ENCODE measurements at regions not wholly inside any gene's neighbourhood (a gene's known extent, or its start where the extent isn't known, plus 50 kb on each side); places are given as distances from the start of the nearest gene placed in this dataset.

- Histone ChIP-seq H3K27ac (ENCODE audit: low read depth, low read length) (no peak overlapping the region), H4K20me1 (ENCODE audit: insufficient read depth, low read length) (no peaks in the 10 kb centered on the region), H3K4me1 (ENCODE audit: insufficient read depth, low read length) (no peaks in the 10 kb centered on the region), H3K79me2 (ENCODE audit: insufficient read depth, low read length) (no peaks in the 10 kb centered on the region), H3K27me3 (ENCODE audit: insufficient read depth, low read length) (no peaks in the 10 kb centered on the region), H3K4me3 (ENCODE audit: insufficient read depth, low read length) (no peak overlapping the region), H3K4me2 (ENCODE audit: insufficient read depth, low read length) (no peak overlapping the region), H2AFZ (ENCODE audit: low read length) (no peak overlapping the region), H3K36me3 (ENCODE audit: insufficient read depth, low read length) (no peaks in the 10 kb centered on the region), H3K9me3 (ENCODE audit: low read depth, low read length) (no peaks in the 10 kb centered on the region)
- DNase-seq (ENCODE audit: insufficient read length, low spot score, missing footprints), result no peak
- TF ChIP-seq CTCF (IDR thresholded peaks at IDR 0.05; ENCODE audit: extremely low read depth, low read depth, low read length), result no peak
These were observed 310.0 kb upstream of the UBE2E2 start for GRCh38 chr3:22893101-22893500.

GRCh38 chr3:22893644-22894325 lies 309.3 kb upstream of the UBE2E2 start:
- Histone ChIP-seq H3K36me3 (ENCODE audit: insufficient read depth, low read length) (no peaks in the 10 kb centered on the region), H3K4me1 (ENCODE audit: insufficient read depth, low read length) (no peaks in the 10 kb centered on the region), H2AFZ (ENCODE audit: low read length) (no peak overlapping the region), H3K27ac (ENCODE audit: low read depth, low read length) (no peak overlapping the region), H3K79me2 (ENCODE audit: insufficient read depth, low read length) (no peaks in the 10 kb centered on the region), H3K27me3 (ENCODE audit: insufficient read depth, low read length) (no peaks in the 10 kb centered on the region), H4K20me1 (ENCODE audit: insufficient read depth, low read length) (no peaks in the 10 kb centered on the region), H3K9me3 (ENCODE audit: low read depth, low read length) (no peaks in the 10 kb centered on the region), H3K4me3 (ENCODE audit: insufficient read depth, low read length) (no peak overlapping the region), H3K4me2 (ENCODE audit: insufficient read depth, low read length) (no peak overlapping the region)
- DNase-seq (ENCODE audit: insufficient read length, low spot score, missing footprints), result no peak
- no peak for TF ChIP-seq CTCF (IDR thresholded peaks at IDR 0.05; ENCODE audit: extremely low read depth, low read depth, low read length)

GRCh38 chr3:22894865-22895264 lies 308.3 kb upstream of the UBE2E2 start:
- no peak overlapping the region for H3K4me2 ChIP-seq (ENCODE audit: insufficient read depth, low read length)
- H2AFZ ChIP-seq (ENCODE audit: low read length), result no peak overlapping the region
- no peak overlapping the region for H3K27ac ChIP-seq (ENCODE audit: low read depth, low read length)
- no peaks in the 10 kb centered on the region for H3K27me3 ChIP-seq (ENCODE audit: insufficient read depth, low read length)
- no peaks in the 10 kb centered on the region for H3K4me1 ChIP-seq (ENCODE audit: insufficient read depth, low read length)
- no peaks in the 10 kb centered on the region for H3K79me2 ChIP-seq (ENCODE audit: insufficient read depth, low read length)
- H3K4me3 ChIP-seq (ENCODE audit: insufficient read depth, low read length), result no peak overlapping the region
- H3K9me3 ChIP-seq (ENCODE audit: low read depth, low read length), result no peaks in the 10 kb centered on the region
- TF ChIP-seq CTCF (IDR thresholded peaks at IDR 0.05; ENCODE audit: extremely low read depth, low read depth, low read length), result no peak
- no peaks in the 10 kb centered on the region for H3K36me3 ChIP-seq (ENCODE audit: insufficient read depth, low read length)
- H4K20me1 ChIP-seq (ENCODE audit: insufficient read depth, low read length), result no peaks in the 10 kb centered on the region
- DNase-seq (ENCODE audit: insufficient read length, low spot score, missing footprints), result no peak

- no peak for DNase-seq (ENCODE audit: insufficient read length, low spot score, missing footprints)
- Histone ChIP-seq H3K4me2 (ENCODE audit: insufficient read depth, low read length) (no peak overlapping the region), H3K27ac (ENCODE audit: low read depth, low read length) (no peak overlapping the region), H3K4me1 (ENCODE audit: insufficient read depth, low read length) (no peaks in the 10 kb centered on the region), H3K9me3 (ENCODE audit: low read depth, low read length) (no peaks in the 10 kb centered on the region), H3K79me2 (ENCODE audit: insufficient read depth, low read length) (no peaks in the 10 kb centered on the region), H3K27me3 (ENCODE audit: insufficient read depth, low read length) (no peaks in the 10 kb centered on the region), H2AFZ (ENCODE audit: low read length) (no peak overlapping the region), H4K20me1 (ENCODE audit: insufficient read depth, low read length) (no peaks in the 10 kb centered on the region), H3K4me3 (ENCODE audit: insufficient read depth, low read length) (no peak overlapping the region), H3K36me3 (ENCODE audit: insufficient read depth, low read length) (no peaks in the 10 kb centered on the region)
- no peak for TF ChIP-seq CTCF (IDR thresholded peaks at IDR 0.05; ENCODE audit: extremely low read depth, low read depth, low read length)
These were observed 307.5 kb upstream of the UBE2E2 start for GRCh38 chr3:22895671-22896070.
